AML-193 (cell line): ENCODE measurements at regions not wholly inside any gene's neighbourhood (a gene's known extent, or its start where the extent isn't known, plus 50 kb on each side); places are given as distances from the start of the nearest gene placed in this dataset.
"Not testable (repeated sequence)": the region's sequence is repeated elsewhere in the genome, so short reads cannot be mapped to it uniquely, and the experiment has no call there.

Source experiments
- DNase-seq, 2 experiments: peaks; one replicate each; lab custom pipeline; 2025; lab: John Stamatoyannopoulos, UW

DNA sequence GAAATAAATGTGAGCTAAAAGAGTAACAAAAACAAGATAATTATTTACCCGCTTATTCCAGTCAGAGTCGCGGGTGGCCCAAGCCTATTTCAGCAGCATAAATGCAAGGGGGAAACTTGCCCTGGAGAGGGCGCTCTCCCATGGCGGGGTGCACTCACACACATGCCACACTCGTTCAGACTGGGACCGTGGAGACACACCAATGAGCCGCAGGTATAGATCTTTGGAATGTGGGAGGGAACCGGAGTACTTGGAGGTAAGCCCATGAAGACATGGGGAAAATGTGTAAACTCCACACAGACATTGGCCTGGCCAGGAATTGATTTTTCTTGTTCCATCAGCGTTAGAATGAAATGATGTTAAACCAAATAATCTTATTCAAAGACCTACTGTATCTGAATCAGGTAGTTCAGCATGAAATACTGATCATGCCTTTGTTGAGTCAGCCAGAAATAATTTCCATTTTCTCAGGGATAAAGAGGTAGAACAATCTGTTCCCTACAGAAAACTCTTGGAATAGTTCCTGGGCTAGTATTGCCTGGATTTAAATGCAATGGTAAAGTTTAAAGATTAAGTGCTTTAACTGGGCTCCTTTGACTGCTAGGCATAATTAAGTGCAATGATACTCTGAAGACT, 191.5 kb downstream of the MCHR2 start:
- no peak for DNase-seq

DNA sequence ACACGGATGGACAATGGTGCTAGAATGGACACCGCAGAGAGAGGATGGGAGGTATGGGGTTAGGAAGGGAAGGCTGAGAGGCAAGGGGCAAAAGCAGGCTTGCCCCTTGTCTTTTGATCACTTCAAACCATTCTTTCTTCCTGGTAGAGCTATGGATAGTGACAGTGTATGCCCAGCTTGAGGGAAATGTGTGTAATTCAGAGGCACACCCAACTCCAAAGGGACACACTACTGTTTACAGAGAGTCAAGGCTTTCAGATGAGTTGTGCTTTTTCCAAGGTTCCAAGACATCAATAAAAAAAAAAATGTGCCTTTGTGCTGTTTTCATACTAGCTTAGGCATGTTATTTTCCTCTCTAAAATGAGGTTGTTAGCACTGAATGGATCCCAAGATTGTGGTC, 185.0 kb downstream of the MCHR2 start:
- DNase-seq, result no peak

GRCh38 chr6:99810295-99810694, 183.7 kb downstream of the MCHR2 start:
- DNase-seq, result no peak

- no peak for DNase-seq
Observed at GRCh38 chr6:99810942-99811620, 182.9 kb downstream of the MCHR2 start.

- DNase-seq, result no peak
Observed at GRCh38 chr6:99811636-99812035, 182.4 kb downstream of the MCHR2 start.

DNA sequence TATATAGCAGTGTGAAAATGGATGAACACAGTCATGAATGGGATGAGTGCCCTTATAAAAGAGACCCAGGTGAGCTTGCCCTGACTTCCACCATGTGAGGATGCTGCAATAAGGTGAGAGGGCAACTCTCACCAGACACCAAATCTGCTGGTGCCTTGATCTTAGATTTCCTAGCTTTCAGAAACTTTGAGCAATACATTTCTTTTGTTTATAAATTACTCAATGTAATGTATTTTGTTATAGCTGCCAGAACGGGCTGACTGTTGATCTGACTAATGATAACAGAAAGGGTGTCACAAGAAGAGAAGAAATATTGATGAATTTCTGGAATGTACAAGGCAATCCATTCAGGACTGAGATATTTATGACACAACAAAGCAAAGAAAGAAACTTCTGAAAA, 180.5 kb downstream of the MCHR2 start:
- DNase-seq, result no peak

- DNase-seq, result no peak
Observed at GRCh38 chr6:99814230-99814928, 179.6 kb downstream of the MCHR2 start.

DNA sequence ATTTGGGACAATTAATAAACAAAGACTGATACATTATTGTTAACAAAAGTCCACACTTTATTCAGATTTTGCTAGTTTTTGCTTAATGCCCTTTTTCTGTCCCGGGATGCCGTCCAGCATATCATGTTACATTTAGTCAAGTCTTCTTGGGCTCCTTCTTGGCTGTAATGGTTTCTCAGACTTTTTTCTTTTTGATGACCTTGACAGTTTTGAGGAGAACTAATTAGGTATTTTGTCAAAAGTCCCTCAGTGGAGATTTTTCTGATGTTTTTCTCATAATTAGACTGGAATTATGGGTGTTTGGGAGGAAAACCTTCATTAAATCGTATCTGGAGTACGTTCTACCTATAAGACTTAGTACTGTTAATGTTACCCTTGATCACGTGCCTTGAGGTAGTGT, 177.2 kb downstream of the MCHR2 start:
- no peak for DNase-seq

DNA sequence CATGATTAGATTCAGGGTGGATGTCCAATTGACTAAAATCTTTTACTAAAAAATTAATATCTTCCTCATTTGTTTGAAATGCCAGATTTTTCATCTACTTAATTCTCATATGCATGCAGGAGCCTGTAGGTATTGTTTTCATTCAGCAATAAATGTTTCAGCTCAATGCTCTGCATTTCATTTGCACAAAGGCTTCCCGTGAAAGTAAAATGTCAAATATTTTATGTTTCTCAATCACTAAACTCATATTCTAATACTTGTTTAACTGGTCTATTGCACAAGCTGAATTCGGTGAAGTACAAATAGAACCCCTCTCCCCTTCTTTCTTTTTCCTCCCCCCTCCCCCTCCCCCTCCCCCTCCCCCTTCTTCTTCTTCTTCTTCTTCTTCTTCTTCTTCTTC, 175.9 kb downstream of the MCHR2 start:
- no peak for DNase-seq

DNA sequence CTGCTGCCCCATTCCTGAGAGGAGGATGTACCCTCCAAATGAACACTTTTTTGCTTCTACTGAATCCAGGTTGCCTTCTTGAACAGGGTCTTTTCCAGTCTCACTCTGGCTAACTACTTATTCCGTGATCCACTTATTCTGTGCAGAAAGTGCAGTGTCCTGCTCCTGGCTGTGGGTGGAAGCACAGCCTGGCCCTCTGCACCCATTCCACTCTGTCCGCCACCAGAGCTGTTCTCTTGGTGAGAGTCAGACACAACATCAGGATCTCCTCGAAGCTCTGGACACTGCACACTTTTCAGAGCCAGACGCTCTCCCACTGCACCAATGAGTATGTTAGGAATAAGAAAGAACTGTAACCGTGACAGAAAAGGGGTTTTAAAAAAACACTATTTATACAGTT, 174.2 kb downstream of the MCHR2 start:
- no peak for DNase-seq

DNA sequence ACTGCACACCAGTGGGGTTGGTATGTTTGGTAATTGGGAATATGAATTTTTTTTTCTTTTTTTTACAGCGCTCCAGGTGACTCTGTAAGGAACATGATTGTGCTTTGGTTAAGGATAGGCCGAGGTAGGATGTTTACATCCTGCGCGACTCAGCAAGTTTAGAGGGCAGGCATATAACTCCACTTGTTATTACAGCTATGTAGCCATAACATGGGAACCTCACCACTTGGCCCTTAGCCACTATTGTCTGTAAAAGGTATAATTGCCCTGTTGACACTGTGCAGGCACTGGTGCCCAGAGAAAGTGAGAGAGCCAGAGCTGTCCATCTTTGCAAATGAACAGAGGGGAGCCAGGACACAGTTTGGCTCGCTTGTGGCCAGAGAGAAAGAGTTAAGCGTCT, 172.9 kb downstream of the MCHR2 start:
- no peak for DNase-seq

GRCh38 chr6:99822741-99823512, 171.1 kb downstream of the MCHR2 start:
- DNase-seq, result peak; percentile 3 to 47

- DNase-seq, result not testable (repeated sequence)
Observed at GRCh38 chr6:99823513-99824235, 170.3 kb downstream of the MCHR2 start.

DNA sequence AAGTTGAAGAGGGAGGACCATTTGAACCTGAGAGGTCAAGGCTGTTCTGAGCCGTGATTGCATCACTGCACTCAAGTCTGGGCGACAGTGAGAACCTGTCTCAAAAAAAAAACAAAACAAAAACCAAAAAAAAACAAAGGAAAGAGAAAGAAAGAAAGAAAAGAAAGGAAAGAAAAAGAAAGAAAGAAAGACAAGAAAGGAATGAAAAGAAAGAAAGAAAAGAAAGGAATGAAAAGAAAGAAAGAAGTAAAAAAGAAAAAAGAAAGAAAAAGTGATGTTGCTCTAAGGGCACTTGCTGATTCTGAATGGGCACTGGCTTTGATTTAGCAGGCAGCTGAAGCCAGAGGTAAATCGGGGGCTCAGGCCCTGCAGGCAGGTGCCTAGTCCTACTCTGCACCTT, 161.0 kb downstream of the MCHR2 start:
- no peak for DNase-seq

GRCh38 chr6:99836471-99836870, 157.6 kb downstream of the MCHR2 start:
- DNase-seq, result no peak

GRCh38 chr6:99838607-99839006, 155.4 kb downstream of the MCHR2 start:
- no peak for DNase-seq

- DNase-seq, result no peak
Observed at GRCh38 chr6:99841297-99841696, 152.7 kb downstream of the MCHR2 start.

DNA sequence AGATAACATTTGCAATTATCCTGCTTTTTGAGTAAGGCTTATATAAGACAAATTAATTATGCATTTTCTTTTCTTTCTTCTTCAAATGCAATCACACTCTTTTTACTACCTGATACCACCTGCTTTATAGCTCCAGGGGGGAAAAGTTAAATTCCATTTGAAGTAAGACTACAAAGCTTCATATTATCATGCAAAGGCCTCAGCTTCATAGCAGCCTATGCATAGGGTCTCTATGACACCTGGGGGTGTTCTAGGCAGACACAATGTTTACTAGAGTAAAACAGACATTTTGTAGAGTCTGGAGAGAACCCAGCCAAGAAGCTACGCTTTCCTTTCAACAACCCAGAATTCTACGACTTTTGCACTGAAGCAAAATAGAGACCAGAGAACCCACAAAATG, 148.0 kb downstream of the MCHR2 start:
- no peak for DNase-seq

DNA sequence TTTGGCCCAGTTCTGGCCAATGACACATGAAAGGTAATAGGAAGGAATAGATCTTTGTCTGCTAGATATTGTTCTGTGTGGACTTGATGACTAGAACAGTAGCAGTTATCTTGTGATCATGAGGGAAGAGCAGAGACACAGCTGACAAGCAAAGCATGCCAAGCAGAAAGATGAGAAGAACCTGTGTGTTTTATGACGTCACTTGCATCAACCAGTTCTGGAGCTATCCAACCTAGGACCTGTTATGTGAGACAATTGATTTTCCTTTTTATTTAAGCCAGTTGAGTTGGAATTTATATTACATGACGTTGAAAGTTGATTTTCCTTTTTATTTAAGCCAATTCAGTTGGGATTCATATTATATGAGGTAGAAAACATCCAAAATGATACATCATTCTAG, 143.2 kb downstream of the MCHR2 start:
- DNase-seq, result no peak

- no peak for DNase-seq
Observed at GRCh38 chr6:99852031-99852430, 142.0 kb downstream of the MCHR2 start.

DNA sequence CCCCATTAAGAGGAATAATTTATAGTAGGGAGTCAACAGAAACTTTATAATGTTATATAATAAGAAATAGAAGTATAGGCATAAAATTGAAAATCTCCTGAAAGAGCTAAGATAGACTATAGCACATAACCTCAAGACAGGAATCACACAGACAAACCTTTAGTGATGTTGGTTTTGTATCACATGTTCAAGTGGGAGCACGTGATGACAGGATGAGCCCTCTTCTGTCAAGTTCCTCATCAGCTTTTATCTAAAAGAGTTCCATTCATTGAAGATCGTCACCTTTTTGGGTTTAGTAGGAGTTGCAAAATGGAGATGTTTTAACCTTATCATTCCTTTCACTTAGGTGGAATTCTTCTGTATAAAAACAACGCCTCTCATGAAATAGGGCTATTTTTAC, 127.0 kb downstream of the MCHR2 start:
- no peak for DNase-seq
